T-helper 1 cell treated with Interleukin-12 subunit alpha and Interleukin-12 subunit beta and Interleukin-4 antibody, amounts not matched to agents 30 ng/mL and 1 ng/mL, for 36 hours (primary cell): ENCODE measurements at regions not wholly inside any gene's neighbourhood (a gene's known extent, or its start where the extent isn't known, plus 50 kb on each side); places are given as distances from the start of the nearest gene placed in this dataset.
"Not testable (repeated sequence)": the region's sequence is repeated elsewhere in the genome, so short reads cannot be mapped to it uniquely, and the experiment has no call there.

ENCODE experiments used
- intact Hi-C: fragments of 100-400 bp; cut with micrococcal nuclease; formaldehyde crosslinking; loops from one replicate; pipeline ENCODE4 v1.15.1; 2024

DNA sequence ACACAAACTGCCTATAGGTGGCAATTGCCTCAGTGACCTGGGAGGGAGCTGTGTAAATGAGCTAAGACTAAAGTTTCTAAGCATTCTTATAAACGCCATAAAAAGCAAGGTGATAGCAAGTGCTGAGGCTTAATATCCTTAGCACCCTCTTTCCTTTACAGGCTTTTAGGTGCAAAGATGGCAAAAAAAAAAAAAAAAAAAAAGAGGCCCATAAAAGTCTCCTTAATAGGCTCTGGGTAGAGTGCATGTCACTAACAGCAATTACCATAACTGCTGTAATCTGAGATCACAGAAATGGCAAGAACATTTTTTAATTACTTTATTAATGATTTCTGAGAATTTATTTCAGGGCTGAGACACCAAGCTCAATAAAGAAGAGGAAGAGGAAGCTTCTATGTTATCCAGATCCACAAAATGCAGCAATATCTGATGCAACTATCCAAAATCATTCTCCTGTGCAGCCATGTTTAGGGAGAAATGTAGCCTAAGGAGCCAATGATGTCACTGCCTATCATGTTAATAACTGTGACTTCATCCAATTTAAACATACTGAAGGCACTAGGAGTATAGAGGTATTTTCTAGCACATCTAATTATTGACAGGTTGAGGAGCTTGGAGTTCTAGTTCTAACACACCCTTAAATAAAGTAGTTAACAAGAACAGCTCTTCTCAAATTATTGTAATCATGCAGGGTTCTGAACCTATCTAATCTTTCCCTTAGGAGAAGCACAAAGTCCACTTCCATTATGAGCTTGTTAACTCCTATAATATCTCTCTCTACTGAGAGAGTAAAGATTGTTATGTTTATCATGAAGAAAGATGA, 804.3 kb upstream of the ACVR2A start:
- intact Hi-C loops, result loop anchor here (10.0 kb wide), 1 partner anchor 1974 kb away; no protein-coding TSS in a partner anchor

- intact Hi-C loops, result no loop called here
Measured at GRCh38 chr2:147037048-147037447, 807.8 kb upstream of the ACVR2A start.

GRCh38 chr2:147033044-147033443, 811.8 kb upstream of the ACVR2A start:
- intact Hi-C loops, result no loop called here

- intact Hi-C loops, result no loop called here
Measured at GRCh38 chr2:147031897-147032296, 812.9 kb upstream of the ACVR2A start.

GRCh38 chr2:147030966-147031720, 813.7 kb upstream of the ACVR2A start:
- intact Hi-C loops, result no loop called here

DNA sequence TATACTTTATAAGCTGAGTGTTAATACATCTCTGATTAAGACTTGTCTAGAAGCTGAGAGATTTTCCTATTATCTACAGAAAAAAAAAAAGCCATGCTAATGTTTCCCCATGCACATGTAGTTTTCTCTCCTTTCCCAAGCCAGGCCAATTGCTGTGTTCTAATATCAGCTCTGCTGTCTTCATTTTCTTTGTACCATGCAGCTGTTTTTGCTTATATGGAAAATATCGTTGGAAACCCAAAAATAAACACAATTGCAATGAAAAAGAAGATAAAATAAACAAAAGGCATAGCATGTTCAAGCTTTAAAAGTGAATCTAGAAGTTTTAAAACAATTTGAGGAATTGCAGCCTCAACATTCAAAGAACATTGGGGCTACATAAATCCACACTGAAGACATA, 817.4 kb upstream of the ACVR2A start:
- intact Hi-C loops, result no loop called here

GRCh38 chr2:147026664-147027295, 818.0 kb upstream of the ACVR2A start:
- intact Hi-C loops, result no loop called here

GRCh38 chr2:147025646-147026585, 818.9 kb upstream of the ACVR2A start:
- intact Hi-C loops, result no loop called here

GRCh38 chr2:147019311-147019710, 825.5 kb upstream of the ACVR2A start:
- intact Hi-C loops, result no loop called here

- intact Hi-C loops, result no loop called here
Measured at GRCh38 chr2:147017951-147018645, 826.7 kb upstream of the ACVR2A start.

GRCh38 chr2:147016181-147016580, 828.6 kb upstream of the ACVR2A start:
- intact Hi-C loops, result no loop called here

- intact Hi-C loops, result no loop called here
Measured at GRCh38 chr2:147015591-147015990, 829.2 kb upstream of the ACVR2A start.

- intact Hi-C loops, result no loop called here
Measured at GRCh38 chr2:147013696-147014392, 831.0 kb upstream of the ACVR2A start.

DNA sequence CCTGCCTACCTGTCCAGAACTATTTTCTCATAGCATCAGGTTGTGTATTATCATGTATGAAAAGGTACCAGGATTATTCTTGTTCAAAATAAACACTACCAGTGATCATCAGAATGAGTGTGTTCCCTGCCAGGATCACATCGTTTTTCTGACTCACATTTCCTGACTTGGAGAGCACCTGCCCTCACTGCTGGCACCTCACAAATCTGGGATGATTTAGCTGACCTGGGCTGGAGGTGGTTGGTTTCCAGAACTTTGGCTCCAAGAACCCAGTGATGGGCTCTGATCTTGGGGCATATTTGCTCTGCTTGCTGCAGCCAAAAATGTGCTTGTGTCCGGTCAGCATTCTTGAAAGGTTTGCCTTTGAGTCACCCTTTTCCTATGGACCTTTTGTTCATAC, 836.3 kb upstream of the ACVR2A start:
- intact Hi-C loops, result no loop called here

DNA sequence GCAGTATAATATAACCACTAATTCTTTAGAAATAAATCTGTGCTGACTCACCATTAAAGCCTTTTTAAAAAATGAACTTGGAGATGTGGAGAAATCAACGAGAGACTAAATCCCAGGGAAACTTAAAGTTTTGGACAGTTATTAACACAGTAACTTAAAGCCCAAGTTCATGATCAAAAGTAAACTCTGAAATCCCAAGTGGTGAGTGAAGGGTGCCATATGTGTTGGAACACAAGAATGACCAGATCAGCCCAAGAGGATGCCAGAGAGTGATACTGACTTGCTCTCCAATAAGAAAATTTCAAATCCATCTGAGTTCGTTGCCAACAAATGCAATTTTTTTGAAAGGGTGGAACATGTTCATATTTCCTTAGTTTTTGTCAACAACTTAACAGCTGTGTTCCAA, 838.1 kb upstream of the ACVR2A start:
- intact Hi-C loops, result no loop called here

DNA sequence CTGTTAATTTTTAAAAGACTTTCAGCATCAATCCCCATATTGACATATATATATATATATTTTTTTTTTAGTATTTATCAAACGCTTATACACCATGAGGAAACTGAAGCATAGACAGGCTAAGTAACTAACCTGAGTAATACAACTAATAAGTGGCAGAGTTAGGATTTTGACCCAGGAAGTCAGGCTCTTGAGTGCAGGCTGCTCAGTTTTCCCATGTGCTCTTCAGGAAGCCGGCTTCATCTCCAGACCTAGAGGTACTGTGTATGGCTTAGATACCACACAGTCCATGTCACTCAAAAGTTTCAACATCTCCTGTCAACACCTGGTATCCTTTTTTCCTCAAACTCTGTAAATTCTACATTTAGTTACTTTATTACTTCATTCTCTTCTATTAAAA, 841.7 kb upstream of the ACVR2A start:
- intact Hi-C loops, result no loop called here

DNA sequence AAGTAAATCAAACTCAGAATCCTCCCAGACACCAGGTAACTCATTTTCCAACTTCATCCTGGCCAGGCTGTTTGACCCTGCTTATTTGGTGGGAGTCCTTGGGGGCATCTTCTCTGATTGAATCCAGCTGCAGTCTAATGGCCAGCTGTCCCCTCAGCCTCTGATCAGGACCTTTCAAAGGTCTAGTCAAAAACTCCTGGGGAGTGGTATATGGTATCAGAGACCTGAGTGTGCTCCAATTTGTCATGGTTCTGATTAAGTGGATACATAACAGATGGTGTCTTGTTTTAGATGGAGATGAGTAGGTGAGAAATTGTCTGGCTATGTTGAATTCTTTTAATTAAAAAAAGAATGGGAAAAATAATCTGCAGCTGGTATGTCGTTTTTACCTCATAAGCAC, 842.6 kb upstream of the ACVR2A start:
- intact Hi-C loops, result no loop called here

GRCh38 chr2:147001061-147001460, 843.8 kb upstream of the ACVR2A start:
- intact Hi-C loops, result no loop called here

DNA sequence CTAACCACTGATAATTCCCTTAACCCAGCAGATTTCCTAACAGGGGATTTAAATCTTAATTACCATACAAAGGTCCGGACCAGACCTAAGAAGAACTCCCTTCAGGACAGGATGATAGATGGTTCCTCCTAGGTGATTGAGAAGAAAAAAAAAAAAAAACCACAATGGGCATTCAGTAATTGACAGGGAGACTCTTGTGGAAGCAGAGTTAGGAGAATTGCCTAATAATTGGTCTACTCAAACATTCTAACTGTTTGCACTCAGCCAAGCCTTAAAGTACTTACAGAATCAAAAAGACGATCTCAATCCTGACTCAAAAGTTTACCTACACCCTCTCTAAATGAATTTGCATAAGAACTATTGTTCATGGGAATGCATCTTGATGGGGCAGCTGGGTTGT, 844.7 kb upstream of the ACVR2A start:
- intact Hi-C loops, result not testable (repeated sequence)

- intact Hi-C loops, result no loop called here
Measured at GRCh38 chr2:146997945-146998344, 846.9 kb upstream of the ACVR2A start.
